HepG2 (cell line): ENCODE measurements at regions not wholly inside any gene's neighbourhood (a gene's known extent, or its start where the extent isn't known, plus 50 kb on each side); places are given as distances from the start of the nearest gene placed in this dataset.

ENCODE experiments used
- ATAC-seq: fragments of 200-7000 bp; cut with Tn5 transposase; 3 replicates; pipeline ENCODE4 v1.9.1; 2020; ENCODE audit warnings: mild to moderate bottlenecking, moderate library complexity
- BruUV-seq: library from RNA; stranded (reverse); fragments of 400-500 nt; replicated peaks from 2 replicates; lab custom pipeline; 2021; lab: Mats Ljungman, UMichigan
- CTCF ChIA-PET: fragments of 300-600 bp; formaldehyde crosslinking; extraction: SDS; loops from one replicate; lab custom pipeline; 2021; ENCODE audit warnings: low total read pairs, inconsistent platforms, low intra/inter-chr PET ratio; lab: Yijun Ruan, JAX
- POLR2A ChIA-PET: fragments of 350-600 bp; sonication (Branson Sonifier 250); formaldehyde crosslinking; loops from one replicate; lab custom pipeline; 2020; ENCODE audit warnings: antibody characterized with exemption, inconsistent platforms; lab: Yijun Ruan, JAX
- DNase-seq: peaks from one replicate; pipeline ENCODE4 v3.0.0-alpha.2; 2015; ENCODE audit warnings: low spot score
- FAIRE-seq: peaks from 3 replicates; lab custom pipeline; 2011; peaks lifted over from hg19 to GRCh38; lab: Jason Lieb, UNC
- H2AFZ ChIP-seq: one replicate; pipeline ENCODE4 v1.6.1; 2011; ENCODE audit warnings: low read length, inconsistent platforms
- H3K27ac ChIP-seq: fragments of 300-600 bp; 3 replicates; pipeline ENCODE4 v1.8.0; 2011; ENCODE audit warnings: mixed run types, mild to moderate bottlenecking, mixed read lengths, low read length, inconsistent platforms; ENCODE audit not compliant: insufficient read depth; ENCODE audit errors: extremely low read length
- H3K27me3 ChIP-seq, 2 experiments: fragments of 200-600 bp in 1 of 2; 2 replicates in 1 of 2; 3 replicates in 1 of 2; pipeline versions ENCODE4 v1.6.0 to v1.8.0; 2011; ENCODE audit warnings: low read length in 2 of 2, mild to moderate bottlenecking in 2 of 2, moderate library complexity in 2 of 2, inconsistent platforms in 1 of 2; ENCODE audit not compliant: insufficient read depth in 2 of 2, control insufficient read depth in 1 of 2
- H3K36me3 ChIP-seq, 2 experiments: fragments of 200-600 bp in 1 of 2; replicated peaks in 1 of 2; 2 replicates in 1 of 2; 3 replicates in 1 of 2; pipeline versions ENCODE4 v1.5.1 to v1.8.0; 2011; ENCODE audit warnings: low read length in 2 of 2, inconsistent platforms in 1 of 2; ENCODE audit not compliant: insufficient read depth in 2 of 2, control insufficient read depth in 1 of 2
- H3K4me1 ChIP-seq: 2 replicates; pipeline ENCODE4 v1.5.1; 2012; ENCODE audit warnings: low read length, inconsistent platforms; ENCODE audit not compliant: insufficient read depth
- H3K4me2 ChIP-seq: 2 replicates; pipeline ENCODE4 v1.6.0; 2011; ENCODE audit warnings: low read depth, low read length, inconsistent platforms
- H3K4me3 ChIP-seq, 3 experiments: fragments of 200-600 bp in 1 of 3; sonication (generic), shearing (Covaris generic) in 1 of 3; replicated peaks in 1 of 3; 2 replicates each; pipeline ENCODE4 v1.5.1; 2011 to 2016; ENCODE audit warnings: low read length in 3 of 3, inconsistent platforms in 2 of 3, low read depth in 2 of 3, mild to moderate bottlenecking in 2 of 3, control low read depth in 1 of 3, mixed read lengths in 1 of 3; ENCODE audit not compliant: insufficient read depth in 1 of 3
- H3K79me2 ChIP-seq: one replicate; pipeline ENCODE4 v1.6.1; 2011; ENCODE audit warnings: low read length, inconsistent platforms; ENCODE audit not compliant: insufficient read depth
- H3K9ac ChIP-seq: 2 replicates; pipeline ENCODE4 v1.6.0; 2011; ENCODE audit warnings: mild to moderate bottlenecking, low read depth, low read length, inconsistent platforms; ENCODE audit not compliant: insufficient read depth
- H3K9me3 ChIP-seq: 2 replicates; pipeline ENCODE4 v1.5.1; 2012; ENCODE audit warnings: mild to moderate bottlenecking, low read length
- H4K20me1 ChIP-seq: 2 replicates; pipeline ENCODE4 v1.6.0; 2011; ENCODE audit warnings: inconsistent platforms, mild to moderate bottlenecking, low read length, moderate library complexity; ENCODE audit not compliant: insufficient read depth
- ATAD3A ChIP-seq: sonication (generic); formaldehyde crosslinking; IDR thresholded peaks from 2 replicates; pipeline ENCODE4 v1.4.0; 2020; ENCODE audit warnings: missing genetic modification reagents
- BHLHE40 ChIP-seq: IDR thresholded peaks from 2 replicates; pipeline ENCODE4 v1.6.1; 2011; ENCODE audit warnings: low read length, improper control_type of control experiment
- CENPBD1 ChIP-seq: sonication (generic); formaldehyde crosslinking; IDR thresholded peaks from 2 replicates; pipeline ENCODE4 v1.8.0; 2022; ENCODE audit warnings: missing genetic modification reagents, low read depth, mild to moderate bottlenecking, borderline replicate concordance
- GABPB1 ChIP-seq: IDR thresholded peaks from 2 replicates; pipeline ENCODE4 v1.6.1; 2016; ENCODE audit warnings: mild to moderate bottlenecking, missing genetic modification reagents, moderate library complexity, missing compliant biosample characterization
- PRPF4 ChIP-seq: fragments of 200-400 bp; formaldehyde crosslinking; IDR thresholded peaks from 2 replicates; pipeline ENCODE4 v1.6.1; 2016; ENCODE audit warnings: low read length, low read depth; ENCODE audit not compliant: poor library complexity, severe bottlenecking
- PTBP1 ChIP-seq: fragments of 200-400 bp; formaldehyde crosslinking; IDR thresholded peaks from 2 replicates; pipeline ENCODE4 v1.6.1; 2018; ENCODE audit warnings: low read length, low read depth; ENCODE audit not compliant: poor library complexity, severe bottlenecking
- SRSF4 ChIP-seq: fragments of 200-400 bp; formaldehyde crosslinking; IDR thresholded peaks from one replicate; pipeline ENCODE4 v1.6.1; 2018; ENCODE audit warnings: mild to moderate bottlenecking, low read depth, low read length, moderate library complexity; ENCODE audit not compliant: poor library complexity, severe bottlenecking
- TAF1 ChIP-seq: sonication (generic); formaldehyde crosslinking; IDR thresholded peaks from 2 replicates; pipeline ENCODE4 v1.4.0; 2020; ENCODE audit warnings: missing genetic modification reagents
- TGIF2 ChIP-seq: IDR thresholded peaks from 2 replicates; pipeline ENCODE4 v1.6.1; 2016; ENCODE audit warnings: control low read depth, missing compliant biosample characterization
- XBP1 ChIP-seq: sonication (generic); formaldehyde crosslinking; IDR thresholded peaks from 2 replicates; pipeline ENCODE4 v1.5.0; 2020; ENCODE audit warnings: missing genetic modification reagents
- ZBTB38 ChIP-seq: sonication (generic); formaldehyde crosslinking; IDR thresholded peaks from 2 replicates; pipeline ENCODE4 v1.5.1; 2020; ENCODE audit warnings: mild to moderate bottlenecking, missing genetic modification reagents
- ZNF501 ChIP-seq: sonication (generic); formaldehyde crosslinking; IDR thresholded peaks from 2 replicates; pipeline ENCODE4 v1.5.1; 2020; ENCODE audit warnings: mild to moderate bottlenecking, moderate library complexity, missing genetic modification reagents
- ZNF563 ChIP-seq: sonication (generic); formaldehyde crosslinking; IDR thresholded peaks from 2 replicates; pipeline ENCODE4 v1.8.0; 2022; ENCODE audit warnings: mild to moderate bottlenecking, moderate library complexity, missing genetic modification reagents
- ZNF572 ChIP-seq: sonication (generic); formaldehyde crosslinking; IDR thresholded peaks from 2 replicates; pipeline ENCODE4 v1.5.1; 2020; ENCODE audit warnings: mild to moderate bottlenecking, missing genetic modification reagents
- ZNF878 ChIP-seq: sonication (generic); formaldehyde crosslinking; IDR thresholded peaks from 2 replicates; pipeline ENCODE4 v1.8.1; 2023; ENCODE audit warnings: mild to moderate bottlenecking, missing genetic modification reagents, moderate library complexity
- WGBS: methylation state at CpG from one replicate; pipeline ENCODE4 v1.1.6; 2017; ENCODE audit warnings: low lambda C conversion rate; 5-methylcytosine and 5-hydroxymethylcytosine counted together
- in situ Hi-C: cut with HindIII; loops from 2 replicates; pipeline ENCODE4 v1.10.0; 2017; ENCODE audit warnings: low pct_unique_long_range_greater_than_20kb; ENCODE audit not compliant: extremely low pct_ligation_motif_present
- intact Hi-C: fragments of 100-400 bp; cut with micrococcal nuclease; formaldehyde crosslinking; loops from one replicate; pipeline ENCODE4 v1.10.0; 2022; ENCODE audit not compliant: unreplicated experiment

DNA sequence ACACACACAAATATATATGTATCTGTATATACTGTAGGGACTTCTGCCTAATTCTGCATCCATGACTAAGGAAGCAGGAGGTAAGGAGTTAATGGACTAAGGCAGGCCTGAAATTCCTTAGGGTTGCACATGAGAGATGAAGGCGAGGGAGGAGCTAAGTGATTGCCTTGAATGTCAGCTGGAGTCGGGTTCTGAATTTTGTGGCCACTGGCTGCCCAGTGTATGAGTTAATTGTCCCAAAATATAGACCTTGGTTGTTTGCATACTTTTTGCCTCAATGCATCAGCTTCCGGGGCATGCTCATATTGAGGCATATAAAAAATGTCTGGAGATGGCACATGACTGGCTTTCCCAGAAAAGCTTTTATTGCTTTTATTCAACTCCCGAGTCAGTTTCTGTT lies 245.5 kb downstream of the TDRD3 start:
- Histone ChIP-seq H3K36me3 (no peaks in the 10 kb centered on the region), H3K4me1 (no peaks in the 10 kb centered on the region), H3K27ac (no peak overlapping the region), H3K9me3 (no peaks in the 10 kb centered on the region), H3K79me2 (no peaks in the 10 kb centered on the region), H2AFZ (no peak overlapping the region), H3K4me2 (no peak overlapping the region), H3K4me3 (no peak overlapping the region), H4K20me1 (no peaks in the 10 kb centered on the region), H3K27me3 (no peaks in the 10 kb centered on the region; a peak in 1 of 5 replicates), H3K9ac (no peak overlapping the region)
- CTCF ChIA-PET: no interaction called here
- BruUV-seq: no TSS peak
- ATAC-seq (no peak), DNase-seq (no peak), FAIRE-seq (no peak)
- in situ Hi-C loops: loop anchor here (25.0 kb wide), 2 partner anchors 770 to 1045 kb away; partner anchors contain the start of gene PCDH20
- POLR2A ChIA-PET: no interaction called here
- TF ChIP-seq PTBP1 (no peak), TAF1 (no peak), ATAD3A (CRISPR knock-in tag) (no peak), XBP1 (CRISPR knock-in tag) (no peak), GABPB1 (no peak), SRSF4 (no peak), ZNF878 (CRISPR knock-in tag) (no peak), ZNF572 (CRISPR knock-in tag) (no peak), TGIF2 (no peak), BHLHE40 (no peak), ZNF563 (CRISPR knock-in tag) (no peak), ZBTB38 (CRISPR knock-in tag) (no peak), PRPF4 (no peak), ZNF501 (CRISPR knock-in tag) (no peak), CENPBD1 (CRISPR knock-in tag) (no peak)
- intact Hi-C loops: no loop called here
- 9% methylated on average over 4 of the region's 4 CpGs for WGBS
